ENCODE measurements at regions not wholly inside any gene's neighbourhood (a gene's known extent, or its start where the extent isn't known, plus 50 kb on each side); places are given as distances from the start of the nearest gene placed in this dataset.

DNA sequence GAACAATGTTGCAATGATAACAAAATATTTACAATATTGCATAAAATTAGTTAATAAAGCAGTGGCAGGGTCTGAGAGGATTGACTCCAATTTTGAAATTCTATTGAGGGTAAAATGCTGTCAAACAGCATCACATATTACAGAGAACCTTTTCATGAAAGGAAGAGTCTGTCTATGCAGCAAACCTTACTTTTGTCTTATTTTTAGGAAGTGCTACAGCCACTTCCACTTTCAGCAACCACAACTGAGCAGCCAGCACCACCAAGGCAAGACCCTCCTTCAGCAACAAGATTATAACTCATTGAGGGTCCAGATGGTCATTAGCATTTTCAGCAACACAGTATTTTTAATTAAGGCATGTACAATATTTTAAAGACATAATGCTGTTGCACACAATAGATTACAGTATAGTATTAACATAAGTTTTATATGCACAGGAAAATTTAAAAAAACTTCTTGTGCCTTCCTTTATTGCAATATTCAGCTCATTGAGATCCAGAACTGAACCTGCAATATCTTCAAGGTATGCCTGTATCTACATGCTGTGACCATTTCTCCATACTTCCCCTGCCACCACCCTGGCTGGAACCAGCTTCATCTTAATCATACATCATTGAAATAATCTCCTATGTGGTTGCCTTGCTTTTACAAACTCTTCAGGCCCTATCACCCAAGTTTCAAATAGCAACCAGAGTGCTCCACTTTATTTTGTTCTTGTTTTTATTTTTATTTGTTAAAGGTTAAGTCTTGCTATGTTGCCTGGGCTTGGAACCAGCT, 711.2 kb downstream of the KCNA4 start:
- TF ChIP-seq, protein P1, sequence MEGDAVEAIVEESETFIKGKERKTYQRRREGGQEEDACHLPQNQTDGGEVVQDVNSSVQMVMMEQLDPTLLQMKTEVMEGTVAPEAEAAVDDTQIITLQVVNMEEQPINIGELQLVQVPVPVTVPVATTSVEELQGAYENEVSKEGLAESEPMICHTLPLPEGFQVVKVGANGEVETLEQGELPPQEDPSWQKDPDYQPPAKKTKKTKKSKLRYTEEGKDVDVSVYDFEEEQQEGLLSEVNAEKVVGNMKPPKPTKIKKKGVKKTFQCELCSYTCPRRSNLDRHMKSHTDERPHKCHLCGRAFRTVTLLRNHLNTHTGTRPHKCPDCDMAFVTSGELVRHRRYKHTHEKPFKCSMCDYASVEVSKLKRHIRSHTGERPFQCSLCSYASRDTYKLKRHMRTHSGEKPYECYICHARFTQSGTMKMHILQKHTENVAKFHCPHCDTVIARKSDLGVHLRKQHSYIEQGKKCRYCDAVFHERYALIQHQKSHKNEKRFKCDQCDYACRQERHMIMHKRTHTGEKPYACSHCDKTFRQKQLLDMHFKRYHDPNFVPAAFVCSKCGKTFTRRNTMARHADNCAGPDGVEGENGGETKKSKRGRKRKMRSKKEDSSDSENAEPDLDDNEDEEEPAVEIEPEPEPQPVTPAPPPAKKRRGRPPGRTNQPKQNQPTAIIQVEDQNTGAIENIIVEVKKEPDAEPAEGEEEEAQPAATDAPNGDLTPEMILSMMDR (conservative IDR thresholded peaks at IDR 0.05; ENCODE audit: low read depth, low read length) = no peak
- DNase-seq (ENCODE audit: low read depth) = no peak
- no peak overlapping the region for H3K4me3 ChIP-seq (ENCODE audit: low read depth, low read length)

DNA sequence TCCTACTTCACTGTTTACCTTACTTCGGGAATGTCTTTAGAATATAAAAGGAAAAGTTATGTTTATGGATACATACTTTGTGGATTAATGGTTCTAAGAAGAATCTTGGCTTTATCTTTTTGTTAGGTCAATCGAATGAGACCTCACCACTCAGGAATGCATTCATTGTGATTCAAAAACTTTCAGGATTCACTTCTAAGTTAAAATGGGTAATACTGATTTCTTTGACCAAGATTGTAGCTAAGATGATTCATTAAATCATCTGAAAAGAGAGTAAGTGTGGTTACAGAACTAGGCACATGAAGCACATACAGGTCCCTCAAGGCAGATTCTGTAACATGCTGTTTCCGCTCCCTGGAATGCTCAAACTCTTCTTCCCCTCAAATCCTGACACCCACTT, 716.4 kb downstream of the KCNA4 start:
- peak; percentile 79 for DNase-seq (ENCODE audit: low read depth)
- no peak overlapping the region for H3K4me3 ChIP-seq (ENCODE audit: low read depth, low read length)
- TF ChIP-seq, protein P1 (conservative IDR thresholded peaks at IDR 0.05; ENCODE audit: low read depth, low read length) = no peak

DNA sequence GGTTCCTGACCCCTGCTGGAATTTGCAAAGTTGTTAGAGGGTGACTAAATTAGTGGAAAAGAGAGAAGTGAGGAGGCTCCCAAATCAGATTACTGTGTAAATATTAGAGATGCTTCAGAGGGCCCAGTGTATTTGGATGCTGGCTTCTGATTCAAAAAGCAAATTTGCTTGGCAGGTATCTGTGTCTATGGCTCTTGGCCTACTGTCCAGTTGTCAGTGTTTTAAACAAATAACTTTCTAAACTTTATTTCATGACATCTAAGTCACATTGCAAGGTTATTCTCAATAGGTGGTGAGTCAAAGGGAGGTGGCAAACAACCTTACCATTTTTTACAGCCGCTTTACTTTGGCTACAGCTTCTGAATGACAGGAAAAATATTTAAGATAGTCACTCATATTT, 720.1 kb downstream of the KCNA4 start:
- no peak for DNase-seq (ENCODE audit: low read depth)
- TF ChIP-seq, protein P1 (conservative IDR thresholded peaks at IDR 0.05; ENCODE audit: low read depth, low read length) = no peak
- no peak overlapping the region for H3K4me3 ChIP-seq (ENCODE audit: low read depth, low read length)

GRCh38 chr11:29293825-29294224, 723.0 kb downstream of the KCNA4 start:
- TF ChIP-seq, protein P1 (conservative IDR thresholded peaks at IDR 0.05; ENCODE audit: low read depth, low read length) = no peak
- no peak overlapping the region for H3K4me3 ChIP-seq (ENCODE audit: low read depth, low read length)
- peak; percentile 93 for DNase-seq (ENCODE audit: low read depth)

DNA sequence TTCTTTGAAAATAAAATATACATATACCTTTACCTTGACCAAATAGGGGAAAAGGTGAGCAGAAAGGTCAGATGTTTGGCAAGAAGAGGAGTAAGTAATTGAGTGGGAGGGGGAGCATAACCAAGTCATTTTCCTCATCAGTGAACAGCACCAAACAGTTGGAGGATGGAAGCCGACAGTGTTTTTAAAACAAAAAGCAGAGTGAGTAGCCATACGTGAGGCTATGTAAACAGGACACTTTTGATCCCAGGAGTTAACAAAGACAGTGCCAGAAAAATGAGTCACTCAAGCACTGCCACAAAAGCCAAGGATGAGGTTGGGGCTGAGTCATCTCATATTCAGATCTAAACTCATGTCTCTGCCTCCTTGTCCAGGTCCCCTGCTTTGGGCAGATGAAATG, 734.7 kb downstream of the KCNA4 start:
- peak; percentile 93 for DNase-seq (ENCODE audit: low read depth)
- TF ChIP-seq, protein P1 (conservative IDR thresholded peaks at IDR 0.05; ENCODE audit: low read depth, low read length) = no peak
- H3K4me3 ChIP-seq (ENCODE audit: low read depth, low read length) = no peak overlapping the region

DNA sequence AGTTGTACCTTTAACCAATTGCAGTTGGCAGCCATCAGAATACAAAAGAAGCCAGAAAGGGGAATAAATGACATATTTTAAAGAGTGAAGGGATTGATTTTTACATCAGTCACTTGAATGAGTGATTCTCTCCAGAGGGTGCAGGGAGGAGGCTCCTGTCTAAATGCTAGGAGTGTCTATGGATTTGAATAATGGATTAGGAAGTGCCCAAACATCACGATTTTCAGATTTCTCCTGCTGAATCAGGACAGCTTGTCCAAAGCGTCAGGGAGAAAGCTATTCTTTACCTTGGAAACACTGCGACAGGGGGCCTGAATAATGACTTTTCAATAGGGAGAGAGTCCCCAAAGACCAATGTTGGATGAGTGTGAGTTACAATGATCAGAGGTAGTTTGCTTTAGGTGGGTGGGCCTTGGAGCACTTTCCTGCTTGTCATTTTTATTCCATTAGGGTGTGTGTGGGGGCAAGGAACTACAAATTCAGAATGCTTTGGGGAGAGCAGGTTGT, 735.5 kb downstream of the KCNA4 start:
- no peak for DNase-seq (ENCODE audit: low read depth)
- no peak overlapping the region for H3K4me3 ChIP-seq (ENCODE audit: low read depth, low read length)
- TF ChIP-seq, protein P1 (conservative IDR thresholded peaks at IDR 0.05; ENCODE audit: low read depth, low read length) = no peak

DNA sequence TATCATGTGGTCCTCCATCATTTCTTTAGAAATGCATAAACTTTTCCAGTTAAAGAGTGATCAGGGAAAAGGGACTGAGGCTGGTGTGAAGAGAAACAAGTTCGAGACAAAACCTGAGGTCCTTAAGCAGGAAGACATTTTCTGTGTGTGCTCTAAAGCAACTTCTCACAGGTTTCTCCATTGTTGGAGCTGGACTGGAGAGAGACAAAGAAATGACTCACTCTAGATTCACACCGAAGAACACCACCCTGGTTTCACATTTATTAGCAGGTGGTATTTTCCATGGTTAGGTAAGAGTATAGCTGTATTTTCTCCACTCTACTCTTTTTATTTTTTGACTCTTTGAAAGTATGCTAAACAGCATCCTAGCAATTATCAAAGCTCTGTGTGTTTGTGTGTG, 736.4 kb downstream of the KCNA4 start:
- TF ChIP-seq, protein P1 (conservative IDR thresholded peaks at IDR 0.05; ENCODE audit: low read depth, low read length) = no peak
- peak; percentile 24 for DNase-seq (ENCODE audit: low read depth)
- H3K4me3 ChIP-seq (ENCODE audit: low read depth, low read length) = no peak overlapping the region

Data from choroid plexus epithelial cell (primary cell).